Gastroesophageal sphincter (tissue), 4 donors: ENCODE measurements at regions not wholly inside any gene's neighbourhood (a gene's known extent, or its start where the extent isn't known, plus 50 kb on each side); places are given as distances from the start of the nearest gene placed in this dataset.

ENCODE experiments used
- ATAC-seq: fragments of 150-250 bp; one replicate; pipeline ENCODE4 v1.9.1; 2016; ENCODE audit warnings: mild to moderate bottlenecking, moderate library complexity
- H3K27ac ChIP-seq, 4 donors: fragments of 200-600 bp; sonication (generic) in 3 of 4; 1 replicate in 3 of 4; 2 replicates in 1 of 4; pipeline ENCODE4 v1.5.1; 2016 to 2019
- H3K27me3 ChIP-seq: fragments of 200-600 bp; sonication (generic); one replicate; pipeline ENCODE4 v1.5.1; 2019
- H3K36me3 ChIP-seq, 2 donors: fragments of 200-600 bp; sonication (generic); one replicate each; pipeline ENCODE4 v1.5.1; 2019; ENCODE audit warnings: control low read depth in 1 of 2
- H3K4me1 ChIP-seq, 3 donors: fragments of 200-600 bp; sonication (generic); 1 replicate in 2 of 3; 2 replicates in 1 of 3; pipeline ENCODE4 v1.5.1; 2016 to 2019; ENCODE audit warnings: control low read depth in 2 of 3
- H3K4me3 ChIP-seq, 2 donors: fragments of 200-600 bp; sonication (generic); one replicate each; pipeline ENCODE4 v1.5.1; 2019; ENCODE audit warnings: mild to moderate bottlenecking in 1 of 2, moderate library complexity in 1 of 2
- H3K9me3 ChIP-seq, 3 donors: fragments of 200-600 bp; sonication (generic); one replicate each; pipeline ENCODE4 v1.5.1; 2017 to 2019; ENCODE audit warnings: control low read depth in 2 of 3
- CTCF ChIP-seq, 4 experiments: fragments of 200-600 bp in 2 of 4; fragments of 450-650 bp in 2 of 4; sonication (generic) in 1 of 4; IDR thresholded peaks; one replicate each; pipeline ENCODE4 v1.5.1; 2017 to 2019; ENCODE audit warnings: antibody characterized with exemption in 4 of 4, mild to moderate bottlenecking in 2 of 4, moderate library complexity in 2 of 4
- EP300 ChIP-seq: sonication (generic); formaldehyde crosslinking; IDR thresholded peaks from one replicate; pipeline ENCODE4 v1.6.1; 2017; ENCODE audit warnings: antibody characterized with exemption, mild to moderate bottlenecking
- POLR2A ChIP-seq, 2 donors: fragments of 450-650 bp; IDR thresholded peaks; one replicate each; pipeline ENCODE4 v1.6.1; 2017; ENCODE audit warnings: antibody characterized with exemption in 2 of 2, mild to moderate bottlenecking in 2 of 2, moderate library complexity in 1 of 2
- POLR2AphosphoS5 ChIP-seq: sonication (generic); formaldehyde crosslinking; IDR thresholded peaks from one replicate; pipeline ENCODE4 v1.6.1; 2017; ENCODE audit warnings: antibody characterized with exemption
- WGBS, 2 donors: methylation state at CpG; one replicate each; pipeline ENCODE4 v1.1.5; 2018; ENCODE audit warnings: low coverage in 1 of 2; 5-methylcytosine and 5-hydroxymethylcytosine counted together

- H3K27ac ChIP-seq: no peak overlapping the region
- ATAC-seq: no peak
- H3K36me3 ChIP-seq: no peaks in the 10 kb centered on the region
- H3K27me3 ChIP-seq: no peaks in the 10 kb centered on the region
- no peak overlapping the region for H3K4me3 ChIP-seq
- no peak for TF ChIP-seq CTCF (IDR thresholded peaks at IDR 0.05)
- no peak for TF ChIP-seq POLR2A (IDR thresholded peaks at IDR 0.05)
- TF ChIP-seq EP300: no peak
- TF ChIP-seq POLR2AphosphoS5: no peak
- no peaks in the 10 kb centered on the region for H3K9me3 ChIP-seq
- 83 to 95% methylated on average over 1 to 2 of the region's 2 CpGs for WGBS, 2 donors
- no peaks in the 10 kb centered on the region for H3K4me1 ChIP-seq
These were observed 561.4 kb upstream of the LINC00305 start for GRCh38 chr18:64710105-64710861.

GRCh38 chr18:64707052-64707451 is 558.2 kb upstream of the LINC00305 start:
- ATAC-seq: no peak
- no peaks in the 10 kb centered on the region for H3K36me3 ChIP-seq
- no peak overlapping the region for H3K4me3 ChIP-seq
- no peaks in the 10 kb centered on the region for H3K9me3 ChIP-seq
- H3K4me1 ChIP-seq: no peaks in the 10 kb centered on the region
- no peaks in the 10 kb centered on the region for H3K27me3 ChIP-seq
- TF ChIP-seq POLR2A (IDR thresholded peaks at IDR 0.05) (no peak), POLR2AphosphoS5 (no peak), EP300 (no peak), CTCF (IDR thresholded peaks at IDR 0.05) (no peak)
- no peak overlapping the region for H3K27ac ChIP-seq

GRCh38 chr18:64699081-64699480 is 550.2 kb upstream of the LINC00305 start:
- H3K9me3 ChIP-seq: no peaks in the 10 kb centered on the region
- no peak for ATAC-seq
- no peak overlapping the region for H3K27ac ChIP-seq
- H3K4me1 ChIP-seq: no peaks in the 10 kb centered on the region
- WGBS, 2 donors: 65 to 71% methylated on average over 2 of the region's 2 CpGs
- no peaks in the 10 kb centered on the region for H3K27me3 ChIP-seq
- H3K36me3 ChIP-seq: no peaks in the 10 kb centered on the region
- H3K4me3 ChIP-seq: no peak overlapping the region
- no peak for TF ChIP-seq POLR2AphosphoS5
- no peak for TF ChIP-seq CTCF (IDR thresholded peaks at IDR 0.05)
- TF ChIP-seq POLR2A (IDR thresholded peaks at IDR 0.05): no peak
- no peak for TF ChIP-seq EP300

GRCh38 chr18:64695851-64696553 is 547.1 kb upstream of the LINC00305 start:
- Histone ChIP-seq H3K27me3 (no peaks in the 10 kb centered on the region), H3K4me1 (no peaks in the 10 kb centered on the region), H3K27ac (no peak overlapping the region), H3K4me3 (no peak overlapping the region), H3K36me3 (no peaks in the 10 kb centered on the region), H3K9me3 (no peaks in the 10 kb centered on the region)
- no peak for ATAC-seq
- TF ChIP-seq CTCF (IDR thresholded peaks at IDR 0.05) (no peak), POLR2A (IDR thresholded peaks at IDR 0.05) (no peak), POLR2AphosphoS5 (no peak), EP300 (no peak)
- 72 to 73% methylated on average over 7 to 9 of the region's 9 CpGs for WGBS, 2 donors

GRCh38 chr18:64693766-64694165 is 544.9 kb upstream of the LINC00305 start:
- no peaks in the 10 kb centered on the region for H3K9me3 ChIP-seq
- no peak overlapping the region for H3K4me3 ChIP-seq
- TF ChIP-seq EP300 (no peak), POLR2AphosphoS5 (no peak), CTCF (IDR thresholded peaks at IDR 0.05) (no peak), POLR2A (IDR thresholded peaks at IDR 0.05) (no peak)
- WGBS, 2 donors: 54 to 55% methylated on average over 4 of the region's 4 CpGs
- no peaks in the 10 kb centered on the region for H3K4me1 ChIP-seq
- H3K27ac ChIP-seq: no peak overlapping the region
- no peaks in the 10 kb centered on the region for H3K36me3 ChIP-seq
- H3K27me3 ChIP-seq: no peaks in the 10 kb centered on the region
- ATAC-seq: no peak
